Nephron progenitor cell (in vitro differentiated cells): ENCODE measurements at regions not wholly inside any gene's neighbourhood (a gene's known extent, or its start where the extent isn't known, plus 50 kb on each side); places are given as distances from the start of the nearest gene placed in this dataset.

Experiments
- DNase-seq: peaks from one replicate; pipeline ENCODE4 v3.0.0; 2021
- H3K27ac Mint-ChIP-seq: 2 replicates; pipeline ENCODE4 v1.8.0; 2021; ENCODE audit warnings: mild to moderate bottlenecking, moderate library complexity, mixed read lengths
- H3K27me3 Mint-ChIP-seq: 2 replicates; pipeline ENCODE4 v1.8.0; 2021; ENCODE audit warnings: mild to moderate bottlenecking, low read depth, mixed read lengths; ENCODE audit not compliant: poor library complexity
- H3K36me3 Mint-ChIP-seq: 2 replicates; pipeline ENCODE4 v1.8.0; 2021; ENCODE audit warnings: low read depth, mixed read lengths
- H3K4me1 Mint-ChIP-seq: 2 replicates; pipeline ENCODE4 v1.8.0; 2021; ENCODE audit warnings: mixed read lengths
- H3K4me3 Mint-ChIP-seq: 2 replicates; pipeline ENCODE4 v1.8.0; 2021; ENCODE audit warnings: mild to moderate bottlenecking, moderate library complexity, mixed read lengths
- H3K9me3 Mint-ChIP-seq: 2 replicates; pipeline ENCODE4 v1.8.0; 2021; ENCODE audit warnings: mild to moderate bottlenecking, moderate library complexity, mixed read lengths
- TF ChIP-seq, protein P1 (sequence below): fragments of 200-600 bp; sonication (generic); IDR thresholded peaks from 2 replicates; pipeline ENCODE4 v1.5.0; 2021; ENCODE audit warnings: antibody characterized with exemption

DNA sequence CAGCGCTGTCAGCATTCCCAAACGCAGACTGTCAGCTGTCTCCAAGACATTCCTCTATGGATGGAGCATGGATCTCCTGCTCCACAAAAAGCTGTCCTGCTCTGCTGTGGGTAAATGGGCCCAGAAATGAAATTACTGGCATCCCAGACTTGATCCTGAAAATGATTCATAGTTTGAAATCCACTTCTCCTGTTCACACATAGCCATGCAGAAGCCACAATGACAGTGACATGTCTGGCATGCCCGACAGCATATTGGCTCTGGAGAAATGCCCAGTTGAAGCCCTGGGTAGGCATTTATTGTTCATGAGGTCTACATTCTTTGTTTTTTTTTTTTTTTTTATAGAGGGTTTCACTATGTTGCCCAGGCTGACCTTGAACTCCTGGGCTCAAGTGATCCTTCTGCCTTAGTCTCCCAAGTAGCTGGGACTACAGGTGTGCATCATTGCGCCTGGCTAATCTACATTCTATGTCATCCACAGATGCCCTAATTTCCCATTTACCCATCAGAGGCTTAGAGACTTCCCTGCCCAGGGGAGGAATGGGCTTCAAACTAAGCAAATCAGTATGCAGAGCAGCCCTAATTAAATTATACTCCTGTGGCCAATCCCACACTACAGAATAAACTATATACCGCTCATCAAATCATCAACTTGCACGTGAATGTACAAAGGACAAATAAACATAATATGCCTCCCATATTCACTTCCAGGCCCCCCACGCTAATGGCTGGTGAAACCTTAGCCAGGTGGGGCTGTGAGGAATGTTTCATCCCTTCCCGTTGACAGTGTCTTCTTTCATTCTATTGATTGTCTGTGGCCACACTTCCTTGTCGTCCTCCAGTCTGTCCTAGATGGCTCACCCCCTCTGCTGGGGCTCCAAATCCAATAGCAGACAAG lies 61.8 kb upstream of the EEPD1 start:
- no peak overlapping the region for H3K27ac Mint-ChIP-seq
- no peak for DNase-seq
- TF ChIP-seq, protein P1, sequence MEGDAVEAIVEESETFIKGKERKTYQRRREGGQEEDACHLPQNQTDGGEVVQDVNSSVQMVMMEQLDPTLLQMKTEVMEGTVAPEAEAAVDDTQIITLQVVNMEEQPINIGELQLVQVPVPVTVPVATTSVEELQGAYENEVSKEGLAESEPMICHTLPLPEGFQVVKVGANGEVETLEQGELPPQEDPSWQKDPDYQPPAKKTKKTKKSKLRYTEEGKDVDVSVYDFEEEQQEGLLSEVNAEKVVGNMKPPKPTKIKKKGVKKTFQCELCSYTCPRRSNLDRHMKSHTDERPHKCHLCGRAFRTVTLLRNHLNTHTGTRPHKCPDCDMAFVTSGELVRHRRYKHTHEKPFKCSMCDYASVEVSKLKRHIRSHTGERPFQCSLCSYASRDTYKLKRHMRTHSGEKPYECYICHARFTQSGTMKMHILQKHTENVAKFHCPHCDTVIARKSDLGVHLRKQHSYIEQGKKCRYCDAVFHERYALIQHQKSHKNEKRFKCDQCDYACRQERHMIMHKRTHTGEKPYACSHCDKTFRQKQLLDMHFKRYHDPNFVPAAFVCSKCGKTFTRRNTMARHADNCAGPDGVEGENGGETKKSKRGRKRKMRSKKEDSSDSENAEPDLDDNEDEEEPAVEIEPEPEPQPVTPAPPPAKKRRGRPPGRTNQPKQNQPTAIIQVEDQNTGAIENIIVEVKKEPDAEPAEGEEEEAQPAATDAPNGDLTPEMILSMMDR = no peak
- H3K4me3 Mint-ChIP-seq = no peak overlapping the region
- H3K36me3 Mint-ChIP-seq = peaks cover 8% of the 10 kb centered on the region
- H3K9me3 Mint-ChIP-seq = peaks cover 39% of the 10 kb centered on the region
- H3K4me1 Mint-ChIP-seq = peaks cover 14% of the 10 kb centered on the region
- peaks cover 9% of the 10 kb centered on the region for H3K27me3 Mint-ChIP-seq

DNA sequence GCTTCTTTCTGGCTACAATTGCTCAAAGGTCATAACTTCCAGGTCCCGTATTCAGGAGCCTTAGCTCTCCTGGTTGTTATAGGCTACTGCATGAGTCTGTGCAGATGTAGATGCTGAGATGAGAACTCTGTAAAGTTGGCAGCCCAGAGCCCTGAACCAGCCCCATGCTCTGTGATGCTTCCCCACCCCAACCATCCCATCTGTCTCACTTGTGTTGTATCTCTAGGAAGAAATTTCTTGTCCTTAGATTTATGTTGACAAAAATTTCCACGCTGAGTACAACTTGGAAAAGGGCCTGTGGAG lies 61.2 kb upstream of the EEPD1 start:
- no peak for DNase-seq
- H3K27me3 Mint-ChIP-seq = peaks cover 9% of the 10 kb centered on the region
- H3K27ac Mint-ChIP-seq = no peak overlapping the region
- H3K4me3 Mint-ChIP-seq = no peak overlapping the region
- H3K9me3 Mint-ChIP-seq = peaks cover 39% of the 10 kb centered on the region
- H3K4me1 Mint-ChIP-seq = peaks cover 14% of the 10 kb centered on the region
- H3K36me3 Mint-ChIP-seq = peaks cover 8% of the 10 kb centered on the region
- TF ChIP-seq, protein P1 = no peak

DNA sequence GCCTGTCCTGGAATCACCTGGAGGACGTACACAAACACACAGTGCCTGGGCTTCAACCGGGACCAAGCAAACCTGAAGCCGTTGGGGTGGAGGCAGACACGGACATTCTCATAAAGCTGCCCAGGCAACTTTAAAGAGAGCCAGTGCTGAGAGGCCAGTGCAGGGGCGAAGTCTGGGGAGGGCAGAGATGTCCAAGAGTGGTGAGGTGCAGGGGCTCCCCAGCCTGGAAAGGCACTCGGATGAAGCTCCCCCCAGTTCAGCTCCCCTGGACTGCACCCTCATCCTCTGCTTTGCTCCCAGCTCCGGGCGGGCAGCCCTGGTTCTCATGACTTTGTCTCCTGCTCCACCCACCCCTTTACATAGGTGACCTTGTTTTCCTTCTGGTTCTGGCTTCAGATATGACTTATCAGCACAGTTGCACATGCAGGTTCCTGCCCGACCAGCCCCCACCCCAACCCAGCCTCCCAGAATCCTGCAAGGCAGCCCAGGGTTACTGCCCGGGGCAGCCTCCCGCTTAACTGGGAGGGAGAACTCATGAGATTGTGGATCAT lies 60.8 kb upstream of the EEPD1 start:
- H3K9me3 Mint-ChIP-seq = peaks cover 39% of the 10 kb centered on the region
- peaks cover 8% of the 10 kb centered on the region for H3K36me3 Mint-ChIP-seq
- H3K27me3 Mint-ChIP-seq = peaks cover 9% of the 10 kb centered on the region
- H3K27ac Mint-ChIP-seq = no peak overlapping the region
- H3K4me3 Mint-ChIP-seq = no peak overlapping the region
- TF ChIP-seq, protein P1 = no peak
- no peak for DNase-seq
- H3K4me1 Mint-ChIP-seq = peaks cover 14% of the 10 kb centered on the region

DNA sequence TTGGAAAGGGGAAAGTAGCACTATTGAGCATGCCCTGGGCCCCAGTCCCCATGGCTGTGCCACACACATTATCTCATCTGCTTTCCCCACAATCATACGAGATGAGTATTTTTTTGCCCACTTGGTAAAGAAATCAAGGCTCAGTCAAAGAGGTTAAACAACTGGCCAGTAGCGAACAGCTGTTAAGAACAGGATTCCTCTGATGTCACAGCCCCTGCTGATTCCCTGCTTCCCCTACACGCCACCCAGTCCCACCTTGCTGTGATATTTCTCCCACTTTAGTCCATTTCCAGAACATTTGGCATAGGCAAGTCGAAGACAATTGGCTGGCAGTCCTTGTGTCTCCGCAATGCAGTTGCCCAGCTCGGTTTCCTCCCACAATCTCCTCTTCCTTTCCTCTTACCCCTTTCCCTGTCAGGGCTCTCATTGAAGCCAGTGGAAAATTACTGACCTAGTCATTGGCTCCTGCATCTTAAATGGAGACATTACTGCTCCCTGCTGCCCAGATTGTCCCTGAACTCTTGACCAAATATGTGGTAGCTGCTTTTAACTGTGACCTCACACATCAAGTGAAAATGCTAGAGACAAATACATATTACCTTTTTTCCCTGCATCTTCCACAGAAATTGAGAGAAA lies 56.5 kb upstream of the EEPD1 start:
- no peak overlapping the region for H3K27ac Mint-ChIP-seq
- DNase-seq = no peak
- H3K27me3 Mint-ChIP-seq = no peaks in the 10 kb centered on the region
- TF ChIP-seq, protein P1 = no peak
- no peak overlapping the region for H3K4me3 Mint-ChIP-seq
- H3K9me3 Mint-ChIP-seq = peaks cover 30% of the 10 kb centered on the region
- peaks cover 11% of the 10 kb centered on the region for H3K4me1 Mint-ChIP-seq
- peaks cover 8% of the 10 kb centered on the region for H3K36me3 Mint-ChIP-seq

DNA sequence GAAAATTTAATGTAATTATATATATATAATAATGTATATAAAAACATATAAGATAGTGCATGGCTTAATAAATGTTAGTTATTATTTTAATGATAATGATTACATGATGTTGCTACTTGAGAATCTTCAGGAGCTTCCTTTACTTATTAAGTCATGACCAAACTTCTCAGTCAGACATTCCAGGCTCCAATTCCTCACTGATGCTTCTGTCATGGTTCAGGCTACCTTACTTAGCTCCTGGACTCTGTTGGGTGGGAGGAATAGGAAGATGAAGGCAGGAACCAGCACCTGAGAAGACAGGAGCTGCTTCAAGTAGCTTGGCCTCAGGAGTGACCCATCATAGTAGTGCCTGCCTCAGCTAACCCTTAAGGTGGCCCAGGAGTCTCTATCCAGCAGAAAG lies 55.0 kb upstream of the EEPD1 start:
- Mint-ChIP-seq H3K27ac (no peak overlapping the region), H3K4me3 (no peak overlapping the region), H3K27me3 (no peaks in the 10 kb centered on the region), H3K36me3 (peaks cover 4% of the 10 kb centered on the region), H3K4me1 (peaks cover 5% of the 10 kb centered on the region), H3K9me3 (peaks cover 21% of the 10 kb centered on the region)
- DNase-seq = no peak
- TF ChIP-seq, protein P1 = no peak
